CD14-positive monocyte (primary cell): ENCODE measurements at regions not wholly inside any gene's neighbourhood (a gene's known extent, or its start where the extent isn't known, plus 50 kb on each side); places are given as distances from the start of the nearest gene placed in this dataset.

Source experiments
- DNase-seq, 3 donors: peaks; one replicate each; pipeline ENCODE4 v3.0.0-alpha.2; 2011 to 2022
- H2AFZ ChIP-seq: 2 replicates; pipeline ENCODE4 v1.6.0; 2012; ENCODE audit warnings: mild to moderate bottlenecking, low read depth, low read length, inconsistent platforms; ENCODE audit not compliant: insufficient read depth, poor library complexity, severe bottlenecking
- H3K27ac ChIP-seq, 2 donors: 1 replicate in 1 of 2; 2 replicates in 1 of 2; pipeline ENCODE4 v1.5.1; 2012 to 2013; ENCODE audit warnings: low read length in 2 of 2, control low read depth in 1 of 2, inconsistent platforms in 1 of 2, low read depth in 1 of 2, mild to moderate bottlenecking in 1 of 2
- H3K27me3 ChIP-seq, 2 donors: one replicate each; pipeline versions ENCODE4 v1.6.0 to v1.6.1; 2011 to 2013; ENCODE audit warnings: low read length in 2 of 2; ENCODE audit not compliant: control insufficient read depth in 2 of 2, insufficient read depth in 2 of 2
- H3K36me3 ChIP-seq, 2 donors: replicated peaks in 1 of 2; 1 replicate in 1 of 2; 2 replicates in 1 of 2; pipeline versions ENCODE4 v1.5.1 to v1.6.1; 2012 to 2013; ENCODE audit warnings: low read length in 2 of 2, control low read depth in 1 of 2, inconsistent platforms in 1 of 2, mild to moderate bottlenecking in 1 of 2; ENCODE audit not compliant: insufficient read depth in 2 of 2, control insufficient read depth in 1 of 2
- H3K4me1 ChIP-seq, 2 donors: 1 replicate in 1 of 2; 2 replicates in 1 of 2; pipeline versions ENCODE4 v1.5.1 to v1.6.1; 2012 to 2013; ENCODE audit warnings: low read length in 2 of 2, control low read depth in 1 of 2, inconsistent platforms in 1 of 2, mild to moderate bottlenecking in 1 of 2, moderate library complexity in 1 of 2; ENCODE audit not compliant: insufficient read depth in 2 of 2, control insufficient read depth in 1 of 2
- H3K4me2 ChIP-seq: replicated peaks from 2 replicates; pipeline ENCODE3; 2012; ENCODE audit warnings: low read length, moderate library complexity, mild to moderate bottlenecking; ENCODE audit not compliant: poor library complexity, severe bottlenecking; ENCODE audit errors: extremely low read depth
- H3K4me3 ChIP-seq, 3 experiments: fragments of 200-600 bp in 1 of 3; sonication (generic) in 1 of 3; replicated peaks in 1 of 3; 1 replicate in 2 of 3; 2 replicates in 1 of 3; pipeline ENCODE4 v1.5.1; 2011 to 2013; ENCODE audit warnings: low read length in 3 of 3, mild to moderate bottlenecking in 3 of 3, control low read depth in 2 of 3, low read depth in 2 of 3, inconsistent platforms in 1 of 3, moderate library complexity in 1 of 3
- H3K79me2 ChIP-seq: 2 replicates; pipeline ENCODE4 v1.6.0; 2012; ENCODE audit warnings: mild to moderate bottlenecking, control low read depth, inconsistent platforms, low read length, moderate library complexity; ENCODE audit not compliant: insufficient read depth
- H3K9ac ChIP-seq: 2 replicates; pipeline ENCODE4 v1.6.0; 2017; ENCODE audit warnings: low read length, mild to moderate bottlenecking; ENCODE audit not compliant: insufficient read depth, poor library complexity, severe bottlenecking
- H3K9me3 ChIP-seq, 2 donors: replicated peaks in 1 of 2; 1 replicate in 1 of 2; 2 replicates in 1 of 2; pipeline versions ENCODE4 v1.5.1 to v1.6.1; 2012 to 2013; ENCODE audit warnings: low read length in 2 of 2, control low read depth in 1 of 2; ENCODE audit not compliant: control insufficient read depth in 1 of 2, insufficient read depth in 1 of 2
- H4K20me1 ChIP-seq: 2 replicates; pipeline ENCODE4 v1.6.0; 2012; ENCODE audit warnings: mild to moderate bottlenecking, low read length, control low read depth, moderate library complexity; ENCODE audit not compliant: insufficient read depth
- H3K27ac Mint-ChIP-seq, 7 donors: one replicate each; pipeline ENCODE4 v1.8.0; 2020; ENCODE audit warnings: mild to moderate bottlenecking in 7 of 7, mixed read lengths in 7 of 7, moderate library complexity in 6 of 7, inconsistent platforms in 2 of 7
- H3K27me3 Mint-ChIP-seq, 3 donors: one replicate each; pipeline ENCODE4 v1.8.0; 2021 to 2022; ENCODE audit warnings: low read depth in 3 of 3, mild to moderate bottlenecking in 3 of 3, mixed read lengths in 3 of 3, moderate library complexity in 3 of 3, inconsistent platforms in 1 of 3
- H3K36me3 Mint-ChIP-seq, 2 donors: one replicate each; pipeline ENCODE4 v1.8.0; 2020; ENCODE audit warnings: mixed read lengths in 2 of 2, inconsistent platforms in 1 of 2, mild to moderate bottlenecking in 1 of 2
- H3K4me1 Mint-ChIP-seq: one replicate; pipeline ENCODE4 v1.8.0; 2020; ENCODE audit warnings: mild to moderate bottlenecking, mixed read lengths
- H3K4me3 Mint-ChIP-seq, 2 donors: one replicate each; pipeline ENCODE4 v1.8.0; 2020; ENCODE audit warnings: mild to moderate bottlenecking in 2 of 2, mixed read lengths in 2 of 2, moderate library complexity in 1 of 2
- H3K9me3 Mint-ChIP-seq, 7 donors: one replicate each; pipeline ENCODE4 v1.8.0; 2020 to 2022; ENCODE audit warnings: mixed read lengths in 7 of 7, mild to moderate bottlenecking in 6 of 7, moderate library complexity in 6 of 7, inconsistent platforms in 2 of 7
- CTCF ChIP-seq: fragments of 200-600 bp; IDR thresholded peaks from one replicate; pipeline ENCODE4 v1.8.0; 2022; ENCODE audit warnings: antibody characterized with exemption, mild to moderate bottlenecking
- WGBS: methylation state at CpG from one replicate; pipeline ENCODE4 v1.1.5; 2013; ENCODE audit warnings: missing lambda C conversion rate; ENCODE audit not compliant: insufficient coverage; 5-methylcytosine and 5-hydroxymethylcytosine counted together
- intact Hi-C, 2 donors: fragments of 100-400 bp; cut with micrococcal nuclease; formaldehyde crosslinking; loops; one replicate each; pipeline versions ENCODE4 v1.15.0 to v1.15.1; 2023

- Histone ChIP-seq H3K27me3 (no peaks in the 10 kb centered on the region), H2AFZ (no peak overlapping the region), H3K9me3 (no peaks in the 10 kb centered on the region), H4K20me1 (no peaks in the 10 kb centered on the region), H3K9ac (no peak overlapping the region), H3K36me3 (no peaks in the 10 kb centered on the region), H3K4me1 (peaks cover 32 to 34% of the 10 kb centered on the region in 2 donors), H3K4me2 (no peak overlapping the region), H3K79me2 (no peaks in the 10 kb centered on the region), H3K4me3 (no peak overlapping the region), H3K27ac (no peak overlapping the region)
- Mint-ChIP-seq H3K4me1 (peaks cover 46% of the 10 kb centered on the region), H3K27me3 (no peaks in the 10 kb centered on the region), H3K4me3 (no peak overlapping the region), H3K27ac (no peak overlapping the region), H3K9me3 (peaks cover 0 to 11% (median 5%) of the 10 kb centered on the region in 7 donors), H3K36me3 (no peaks in the 10 kb centered on the region)
- intact Hi-C loops, result no loop called here
- TF ChIP-seq CTCF, result no peak
- no peak for DNase-seq
Observed at GRCh38 chr3:132239587-132239986, 77.6 kb upstream of the ACP3 start.

DNA sequence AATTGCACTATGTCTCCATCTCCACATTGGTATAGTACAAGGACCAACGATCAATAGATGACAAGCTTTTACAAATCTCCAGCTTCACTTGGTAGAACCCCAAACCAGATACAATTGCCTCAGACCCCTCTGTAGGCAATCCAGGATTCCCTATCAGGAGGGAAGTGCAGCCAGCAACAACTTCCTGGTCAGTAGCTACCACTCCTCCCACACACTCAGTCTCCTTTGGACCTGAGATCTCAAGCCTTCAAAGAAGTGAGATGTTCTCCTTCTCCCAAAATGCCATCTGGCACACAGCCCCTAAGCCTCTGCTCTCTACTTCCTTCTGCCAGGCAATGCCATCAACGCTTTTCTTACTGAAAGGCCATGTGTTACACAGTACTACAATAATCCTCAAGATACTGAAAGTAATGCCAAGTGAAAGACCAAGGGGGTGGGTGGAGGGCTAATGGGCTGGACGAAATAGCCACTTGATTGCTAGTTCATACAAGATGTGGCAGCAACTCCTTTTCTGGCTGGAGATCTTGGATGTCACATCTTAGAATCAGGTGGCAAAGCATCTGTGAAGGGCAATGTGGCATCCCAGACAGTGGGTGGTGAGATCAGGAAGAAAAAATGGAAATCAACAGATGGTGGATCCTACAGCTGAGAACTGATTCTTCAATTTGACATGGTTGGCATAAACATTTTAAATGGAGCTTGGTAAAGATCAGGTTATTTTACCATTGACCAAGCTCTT is 75.3 kb upstream of the ACP3 start:
- Mint-ChIP-seq H3K4me3 (peak overlapping the region in 1 of 2 donors; percentile 31), H3K36me3 (no peaks in the 10 kb centered on the region), H3K27ac (peak overlapping the region in 5 of 7 donors; percentile 10 to 76 (median 54)), H3K9me3 (peaks cover 0 to 11% (median 5%) of the 10 kb centered on the region in 7 donors), H3K27me3 (no peaks in the 10 kb centered on the region), H3K4me1 (peaks cover 56% of the 10 kb centered on the region)
- intact Hi-C loops, result no loop called here
- H2AFZ ChIP-seq, result peak overlapping the region; percentile 51
- H3K9me3 ChIP-seq, result no peaks in the 10 kb centered on the region
- 100% methylated on average over 1 of the region's 3 CpGs for WGBS
- H3K4me1 ChIP-seq, result peaks cover 30 to 37% of the 10 kb centered on the region in 2 donors
- no peak overlapping the region for H3K4me2 ChIP-seq
- no peaks in the 10 kb centered on the region for H3K79me2 ChIP-seq
- no peaks in the 10 kb centered on the region for H3K36me3 ChIP-seq
- H3K27me3 ChIP-seq, result no peaks in the 10 kb centered on the region
- H3K4me3 ChIP-seq, result no peak overlapping the region
- H4K20me1 ChIP-seq, result no peaks in the 10 kb centered on the region
- H3K27ac ChIP-seq, result peak overlapping the region in 1 of 2 donors; percentile 3
- no peak overlapping the region for H3K9ac ChIP-seq
- no peak for TF ChIP-seq CTCF
- no peak for DNase-seq
